GM10248 (cell line): ENCODE measurements at regions not wholly inside any gene's neighbourhood (a gene's known extent, or its start where the extent isn't known, plus 50 kb on each side); places are given as distances from the start of the nearest gene placed in this dataset.

Experiments used
- CTCF ChIA-PET: fragments of 300-600 bp; sonication (Branson Sonifier 250); formaldehyde crosslinking; extraction: SDS; loops from one replicate; lab custom pipeline; 2021; ENCODE audit warnings: antibody characterized with exemption; lab: Yijun Ruan, JAX
- POLR2A ChIA-PET: fragments of 350-650 bp; sonication (Branson Sonifier 250); formaldehyde crosslinking; extraction: SDS; loops from one replicate; lab custom pipeline; 2020; ENCODE audit warnings: antibody characterized with exemption; lab: Yijun Ruan, JAX
- DNase-seq: peaks from one replicate; pipeline ENCODE4 v3.0.0; 2012; ENCODE audit errors: extremely low spot score
- CTCF ChIP-seq: IDR thresholded peaks from 2 replicates; pipeline ENCODE4 v1.5.1; 2012; ENCODE audit warnings: mild to moderate bottlenecking, low read depth; ENCODE audit errors: extremely low read depth, missing control alignments, control extremely low read depth

DNA sequence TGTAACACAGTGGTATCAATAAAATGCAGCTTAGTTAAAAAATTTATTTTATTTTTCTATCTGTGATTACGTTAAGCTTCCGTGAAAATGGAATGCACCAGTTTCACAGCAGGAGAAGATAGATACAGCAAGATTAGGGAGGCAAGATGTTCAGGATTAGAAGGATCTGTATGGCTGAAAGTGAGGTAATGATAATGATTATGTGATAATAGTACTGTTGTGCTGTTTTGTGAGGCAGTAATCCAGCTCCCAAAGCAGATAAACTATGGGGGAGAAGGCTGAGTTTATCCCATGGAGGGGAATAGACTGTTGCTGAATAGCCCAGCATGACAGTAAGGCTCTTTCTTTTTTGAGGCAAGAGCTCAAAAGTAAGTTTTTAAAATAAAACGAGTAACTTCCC is 216.1 kb upstream of the PRPS1L1 start:
- DNase-seq, result no peak
- TF ChIP-seq CTCF, result no peak
- ChIA-PET POLR2A (no interaction called here), CTCF (interaction anchor here (1.5 kb wide), 2 partner anchors 12 to 180 kb away, joined by 3 to 4 read pairs; no protein-coding TSS in a partner anchor)

GRCh38 chr7:18250133-18250532 is 222.5 kb upstream of the PRPS1L1 start:
- ChIA-PET POLR2A (no interaction called here), CTCF (no interaction called here)
- no peak for TF ChIP-seq CTCF
- no peak for DNase-seq

- ChIA-PET CTCF (interaction anchor here (0.8 kb wide), 1 partner anchor 12 kb away, joined by 3 read pairs; no protein-coding TSS in a partner anchor), POLR2A (no interaction called here)
- DNase-seq, result no peak
- TF ChIP-seq CTCF, result no peak
Observed at GRCh38 chr7:18257711-18258110, 230.1 kb upstream of the PRPS1L1 start.

GRCh38 chr7:18262058-18262457 is 233.5 kb upstream of the HDAC9 start:
- POLR2A ChIA-PET, result no interaction called here
- no peak for TF ChIP-seq CTCF
- CTCF ChIA-PET, result interaction anchor here (0.8 kb wide), 1 partner anchor 51 kb away, joined by 3 read pairs; no protein-coding TSS in a partner anchor
- DNase-seq, result no peak

- no peak for TF ChIP-seq CTCF
- ChIA-PET CTCF (interaction anchor here (1.7 kb wide), 1 partner anchor 14 kb away, joined by 4 read pairs; no protein-coding TSS in a partner anchor), POLR2A (no interaction called here)
- DNase-seq, result no peak
Observed at GRCh38 chr7:18265611-18266281, 229.8 kb upstream of the HDAC9 start.

GRCh38 chr7:18268571-18268970 is 227.0 kb upstream of the HDAC9 start:
- ChIA-PET CTCF (interaction anchor here (1.4 kb wide), 1 partner anchor 10 kb away, joined by 7 read pairs; no protein-coding TSS in a partner anchor), POLR2A (no interaction called here)

More at GRCh38 chr7:18268571-18268970, 227.0 kb upstream of the HDAC9 start:
- no peak for TF ChIP-seq CTCF
- DNase-seq, result no peak
